ENCODE measurements at regions not wholly inside any gene's neighbourhood (a gene's known extent, or its start where the extent isn't known, plus 50 kb on each side); places are given as distances from the start of the nearest gene placed in this dataset.

GRCh38 chrX:76996641-76997040, 450.5 kb upstream of the FGF16 start:
- H3K4me1 ChIP-seq = no peaks in the 10 kb centered on the region
- DNase-seq (ENCODE audit: low spot score in 2 of 2) = no peak
- H3K27ac ChIP-seq = no peak overlapping the region
- 100% methylated on average over 2 of the region's 9 CpGs for WGBS
- H3K9me3 ChIP-seq = no peaks in the 10 kb centered on the region
- TF ChIP-seq, protein P1, sequence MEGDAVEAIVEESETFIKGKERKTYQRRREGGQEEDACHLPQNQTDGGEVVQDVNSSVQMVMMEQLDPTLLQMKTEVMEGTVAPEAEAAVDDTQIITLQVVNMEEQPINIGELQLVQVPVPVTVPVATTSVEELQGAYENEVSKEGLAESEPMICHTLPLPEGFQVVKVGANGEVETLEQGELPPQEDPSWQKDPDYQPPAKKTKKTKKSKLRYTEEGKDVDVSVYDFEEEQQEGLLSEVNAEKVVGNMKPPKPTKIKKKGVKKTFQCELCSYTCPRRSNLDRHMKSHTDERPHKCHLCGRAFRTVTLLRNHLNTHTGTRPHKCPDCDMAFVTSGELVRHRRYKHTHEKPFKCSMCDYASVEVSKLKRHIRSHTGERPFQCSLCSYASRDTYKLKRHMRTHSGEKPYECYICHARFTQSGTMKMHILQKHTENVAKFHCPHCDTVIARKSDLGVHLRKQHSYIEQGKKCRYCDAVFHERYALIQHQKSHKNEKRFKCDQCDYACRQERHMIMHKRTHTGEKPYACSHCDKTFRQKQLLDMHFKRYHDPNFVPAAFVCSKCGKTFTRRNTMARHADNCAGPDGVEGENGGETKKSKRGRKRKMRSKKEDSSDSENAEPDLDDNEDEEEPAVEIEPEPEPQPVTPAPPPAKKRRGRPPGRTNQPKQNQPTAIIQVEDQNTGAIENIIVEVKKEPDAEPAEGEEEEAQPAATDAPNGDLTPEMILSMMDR (IDR thresholded peaks at IDR 0.05) = no peak
- TF ChIP-seq POLR2AphosphoS5 (IDR thresholded peaks at IDR 0.05) = no peak
- TF ChIP-seq POLR2A (IDR thresholded peaks at IDR 0.05) = no peak
- H3K36me3 ChIP-seq = no peaks in the 10 kb centered on the region
- no peaks in the 10 kb centered on the region for H3K27me3 ChIP-seq
- no peak overlapping the region for H3K4me3 ChIP-seq

DNA sequence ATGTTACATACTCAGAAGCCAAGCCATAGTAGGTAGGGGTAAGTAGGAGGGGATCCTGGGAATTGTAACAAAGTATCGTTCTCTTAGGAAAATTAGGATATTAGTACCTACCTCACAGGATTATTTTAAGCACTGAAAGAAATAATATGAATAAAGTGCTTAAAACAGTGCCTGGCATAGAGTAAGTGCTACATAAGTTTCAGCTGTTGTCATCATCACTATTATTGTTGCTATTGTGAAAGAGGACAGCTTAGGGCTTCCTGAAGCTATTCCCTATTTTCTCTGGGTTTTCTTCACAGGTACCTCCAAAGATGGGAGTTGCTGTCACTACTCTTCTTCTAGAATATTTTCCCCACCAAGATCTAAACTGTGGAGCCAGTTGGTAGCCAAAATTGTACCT, 443.7 kb upstream of the FGF16 start:
- no peak overlapping the region for H3K27ac ChIP-seq
- DNase-seq (ENCODE audit: low spot score in 2 of 2) = no peak
- H3K9me3 ChIP-seq = no peaks in the 10 kb centered on the region
- WGBS = 84% methylated on average over 1 of the region's 1 CpG
- no peak for TF ChIP-seq POLR2AphosphoS5 (IDR thresholded peaks at IDR 0.05)
- TF ChIP-seq EP300 (IDR thresholded peaks at IDR 0.05) = no peak
- TF ChIP-seq, protein P1 (IDR thresholded peaks at IDR 0.05) = no peak
- no peak for TF ChIP-seq POLR2A (IDR thresholded peaks at IDR 0.05)
- no peaks in the 10 kb centered on the region for H3K4me1 ChIP-seq
- no peaks in the 10 kb centered on the region for H3K36me3 ChIP-seq
- H3K27me3 ChIP-seq = no peaks in the 10 kb centered on the region
- H3K4me3 ChIP-seq = no peak overlapping the region

GRCh38 chrX:77003956-77004355, 443.2 kb upstream of the FGF16 start:
- no peak for TF ChIP-seq POLR2AphosphoS5 (IDR thresholded peaks at IDR 0.05)
- TF ChIP-seq EP300 (IDR thresholded peaks at IDR 0.05) = no peak
- TF ChIP-seq, protein P1 (IDR thresholded peaks at IDR 0.05) = no peak
- no peak for TF ChIP-seq POLR2A (IDR thresholded peaks at IDR 0.05)
- no peak for DNase-seq (ENCODE audit: low spot score in 2 of 2)
- WGBS = 39% methylated on average over 3 of the region's 3 CpGs
- Histone ChIP-seq H3K9me3 (no peaks in the 10 kb centered on the region), H3K36me3 (no peaks in the 10 kb centered on the region), H3K27me3 (no peaks in the 10 kb centered on the region), H3K4me3 (no peak overlapping the region), H3K4me1 (no peaks in the 10 kb centered on the region), H3K27ac (no peak overlapping the region)

- WGBS = 38% methylated on average over 2 of the region's 2 CpGs
- Histone ChIP-seq H3K4me1 (no peaks in the 10 kb centered on the region), H3K36me3 (no peaks in the 10 kb centered on the region), H3K9me3 (no peaks in the 10 kb centered on the region), H3K27me3 (no peaks in the 10 kb centered on the region), H3K4me3 (no peak overlapping the region), H3K27ac (no peak overlapping the region)
- no peak for DNase-seq (ENCODE audit: low spot score in 2 of 2)
- TF ChIP-seq POLR2A (IDR thresholded peaks at IDR 0.05) (no peak), POLR2AphosphoS5 (IDR thresholded peaks at IDR 0.05) (no peak), EP300 (IDR thresholded peaks at IDR 0.05) (no peak)
- TF ChIP-seq, protein P1 (IDR thresholded peaks at IDR 0.05) = no peak
Measured at GRCh38 chrX:77009691-77010090, 437.5 kb upstream of the FGF16 start.

- Histone ChIP-seq H3K27me3 (no peaks in the 10 kb centered on the region), H3K36me3 (no peaks in the 10 kb centered on the region), H3K9me3 (no peaks in the 10 kb centered on the region), H3K4me3 (no peak overlapping the region), H3K4me1 (no peaks in the 10 kb centered on the region), H3K27ac (no peak overlapping the region)
- TF ChIP-seq EP300 (IDR thresholded peaks at IDR 0.05) (no peak), POLR2A (IDR thresholded peaks at IDR 0.05) (no peak)
- no peak for DNase-seq (ENCODE audit: low spot score in 2 of 2)
- WGBS = 43% methylated on average over 9 of the region's 9 CpGs
Measured at GRCh38 chrX:77014377-77015372, 432.5 kb upstream of the FGF16 start.
